GM12878 (cell line): ENCODE measurements at regions not wholly inside any gene's neighbourhood (a gene's known extent, or its start where the extent isn't known, plus 50 kb on each side); places are given as distances from the start of the nearest gene placed in this dataset.
A peak's percentile ranks its signal among the peaks of the same experiment; 100 is the strongest.

ENCODE experiments used
- ATAC-seq: fragments of 200-7000 bp; cut with Tn5 transposase; 3 replicates; pipeline ENCODE4 v1.9.1; 2020; ENCODE audit warnings: mild to moderate bottlenecking, moderate library complexity
- BruUV-seq: library from RNA; stranded (reverse); fragments of 400-500 nt; replicated peaks from 2 replicates; lab custom pipeline; 2021; lab: Mats Ljungman, UMichigan
- CTCF ChIA-PET: fragments of 300-600 bp; sonication (Branson Sonifier 250); formaldehyde crosslinking; extraction: SDS; loops from one replicate; lab custom pipeline; 2021; ENCODE audit warnings: inconsistent platforms; lab: Yijun Ruan, JAX
- POLR2A ChIA-PET: fragments of 350-600 bp; formaldehyde crosslinking; extraction: SDS; loops from one replicate; lab custom pipeline; 2021; ENCODE audit warnings: inconsistent platforms; lab: Charles Lee
- RAD21 ChIA-PET: fragments of 300-600 bp; sonication (Branson Sonifier 250); formaldehyde crosslinking; loops from one replicate; lab custom pipeline; 2023; ENCODE audit warnings: antibody characterized with exemption; ENCODE audit not compliant: unreplicated experiment; lab: Charles Lee
- SMC1A ChIA-PET: fragments of 300-600 bp; sonication (Branson Sonifier 250); formaldehyde crosslinking; loops from one replicate; lab custom pipeline; 2023; ENCODE audit not compliant: unreplicated experiment, uncharacterized antibody; lab: Charles Lee
- DNase-seq: peaks from one replicate; pipeline ENCODE4 v3.0.0-alpha.2; 2011; ENCODE audit warnings: low read depth, low spot score
- FAIRE-seq: peaks from 3 replicates; lab custom pipeline; 2011; peaks lifted over from hg19 to GRCh38; lab: Jason Lieb, UNC
- H2AFZ ChIP-seq: 2 replicates; pipeline ENCODE4 v1.6.0; 2011; ENCODE audit warnings: low read depth, low read length, control low read depth; ENCODE audit not compliant: control insufficient read depth
- H3K27ac ChIP-seq: 2 replicates; pipeline ENCODE4 v1.5.1; 2011; ENCODE audit warnings: control low read depth; ENCODE audit not compliant: control insufficient read depth, insufficient read depth
- H3K27me3 ChIP-seq, 2 experiments: replicated peaks in 1 of 2; 2 replicates each; pipeline versions ENCODE4 v1.6.0 to v1.6.1; 2011; ENCODE audit warnings: low read length in 1 of 2; ENCODE audit not compliant: control insufficient read depth in 2 of 2, insufficient read depth in 2 of 2
- H3K36me3 ChIP-seq, 2 experiments: 2 replicates each; pipeline ENCODE4 v1.5.1; 2011; ENCODE audit warnings: low read length in 1 of 2; ENCODE audit not compliant: control insufficient read depth in 2 of 2, insufficient read depth in 2 of 2
- H3K4me1 ChIP-seq: 2 replicates; pipeline ENCODE4 v1.6.1; 2011; ENCODE audit warnings: mild to moderate bottlenecking, low read length, moderate library complexity, mixed read lengths; ENCODE audit not compliant: control insufficient read depth, insufficient read depth
- H3K4me2 ChIP-seq: 2 replicates; pipeline ENCODE4 v1.6.0; 2011; ENCODE audit warnings: control low read depth; ENCODE audit not compliant: control insufficient read depth, insufficient read depth
- H3K4me3 ChIP-seq: fragments of 200-600 bp; sonication (generic); 2 replicates; pipeline ENCODE4 v1.5.1; 2016
- H3K79me2 ChIP-seq: 2 replicates; pipeline ENCODE4 v1.6.0; 2011; ENCODE audit warnings: low read length; ENCODE audit not compliant: control insufficient read depth, insufficient read depth
- H3K9ac ChIP-seq: 2 replicates; pipeline ENCODE4 v1.8.0; 2011; ENCODE audit warnings: low read length, control low read depth, mixed read lengths; ENCODE audit not compliant: control insufficient read depth, insufficient read depth
- H3K9me3 ChIP-seq: replicated peaks from 3 replicates; pipeline ENCODE4 v1.5.1; 2011; ENCODE audit warnings: mild to moderate bottlenecking, low read length; ENCODE audit not compliant: control insufficient read depth, insufficient read depth
- H4K20me1 ChIP-seq: 2 replicates; pipeline ENCODE4 v1.6.0; 2011; ENCODE audit not compliant: control insufficient read depth, insufficient read depth
- CEBPB ChIP-seq, 2 experiments: fragments of 150-350 bp in 1 of 2; IDR thresholded peaks; 2 replicates each; pipeline ENCODE4 v1.6.1; 2012 to 2014; ENCODE audit warnings: low read depth in 2 of 2, low read length in 2 of 2, borderline replicate concordance in 1 of 2, inconsistent platforms in 1 of 2
- CREM ChIP-seq: IDR thresholded peaks from 2 replicates; pipeline ENCODE4 v1.6.1; 2014; ENCODE audit warnings: antibody characterized with exemption, low read depth
- EED ChIP-seq: sonication (generic); IDR thresholded peaks from 2 replicates; pipeline ENCODE4 v1.6.1; 2016; ENCODE audit warnings: antibody characterized with exemption, low read depth
- FOXM1 ChIP-seq: IDR thresholded peaks from 2 replicates; pipeline ENCODE4 v1.6.1; 2012; ENCODE audit warnings: low read depth, mild to moderate bottlenecking, inconsistent platforms, low read length, moderate library complexity
- HCFC1 ChIP-seq: fragments of 150-350 bp; IDR thresholded peaks from 2 replicates; pipeline ENCODE4 v1.6.1; 2014; ENCODE audit warnings: low read length
- IKZF1 ChIP-seq: fragments of 450-650 bp; conservative IDR thresholded peaks from 2 replicates; pipeline ENCODE4 v1.6.1; 2017; ENCODE audit warnings: antibody characterized with exemption, mild to moderate bottlenecking
- JUNB ChIP-seq: IDR thresholded peaks from 2 replicates; pipeline ENCODE4 v1.6.1; 2016; ENCODE audit warnings: antibody characterized with exemption, mild to moderate bottlenecking
- MEF2B ChIP-seq: fragments of 450-650 bp; IDR thresholded peaks from 2 replicates; pipeline ENCODE4 v1.6.1; 2018; ENCODE audit warnings: mild to moderate bottlenecking, moderate library complexity; ENCODE audit not compliant: partially characterized antibody, poor library complexity, severe bottlenecking
- NBN ChIP-seq: fragments of 450-650 bp; IDR thresholded peaks from 2 replicates; pipeline ENCODE4 v1.6.1; 2016
- NR2F1 ChIP-seq: fragments of 450-650 bp; conservative IDR thresholded peaks from 2 replicates; pipeline ENCODE4 v1.6.1; 2017; ENCODE audit warnings: mild to moderate bottlenecking
- RAD21 ChIP-seq: IDR thresholded peaks from 2 replicates; pipeline ENCODE4 v1.6.1; 2011; ENCODE audit warnings: mild to moderate bottlenecking, low read depth, low read length, moderate library complexity; ENCODE audit not compliant: insufficient read depth
- SIN3A ChIP-seq: IDR thresholded peaks from 2 replicates; pipeline ENCODE4 v1.6.1; 2012; ENCODE audit warnings: low read depth, low read length, improper control_type of control experiment
- STAT3 ChIP-seq: IDR thresholded peaks from 2 replicates; pipeline ENCODE4 v1.6.1; 2011; ENCODE audit warnings: low read depth, low read length, improper control_type of control experiment
- WRNIP1 ChIP-seq: IDR thresholded peaks from 2 replicates; pipeline ENCODE4 v1.6.1; 2011; ENCODE audit warnings: low read depth, low read length, improper control_type of control experiment, borderline replicate concordance
- WGBS: methylation state at CpG from one replicate; pipeline ENCODE4 v1.1.6; 2016; ENCODE audit warnings: low lambda C conversion rate; ENCODE audit not compliant: insufficient replicate concordance, insufficient coverage; ENCODE audit errors: missing lambda C conversion rate; 5-methylcytosine and 5-hydroxymethylcytosine counted together
- in situ Hi-C: fragments of 300-500 bp; cut with MboI; formaldehyde crosslinking; loops from 9 replicates; pipeline ENCODE4 v1.14.3; 2018; ENCODE audit warnings: mixed read lengths
- intact Hi-C: fragments of 100-400 bp; cut with micrococcal nuclease; formaldehyde crosslinking; loops from one replicate; pipeline ENCODE4 v1.14.2; 2022; ENCODE audit not compliant: unreplicated experiment
- TF ChIP-seq, protein P1 (sequence below): IDR thresholded peaks from 2 replicates; pipeline ENCODE4 v1.6.1; 2012; ENCODE audit warnings: low read length, inconsistent platforms
- TF ChIP-seq, protein P2 (sequence below): fragments of 450-650 bp; IDR thresholded peaks from 2 replicates; pipeline ENCODE4 v1.6.1; 2017; ENCODE audit warnings: low read depth, mild to moderate bottlenecking, moderate library complexity
- TF ChIP-seq, protein P3 (sequence below): fragments of 450-650 bp; IDR thresholded peaks from 2 replicates; pipeline ENCODE4 v1.6.1; 2017; ENCODE audit warnings: borderline replicate concordance
- TF ChIP-seq, protein P4 (sequence below): IDR thresholded peaks from 2 replicates; pipeline ENCODE4 v1.6.1; 2011; ENCODE audit warnings: borderline replicate concordance, low read depth, mild to moderate bottlenecking, moderate library complexity, low read length; ENCODE audit not compliant: insufficient read depth, poor library complexity, severe bottlenecking

DNA sequence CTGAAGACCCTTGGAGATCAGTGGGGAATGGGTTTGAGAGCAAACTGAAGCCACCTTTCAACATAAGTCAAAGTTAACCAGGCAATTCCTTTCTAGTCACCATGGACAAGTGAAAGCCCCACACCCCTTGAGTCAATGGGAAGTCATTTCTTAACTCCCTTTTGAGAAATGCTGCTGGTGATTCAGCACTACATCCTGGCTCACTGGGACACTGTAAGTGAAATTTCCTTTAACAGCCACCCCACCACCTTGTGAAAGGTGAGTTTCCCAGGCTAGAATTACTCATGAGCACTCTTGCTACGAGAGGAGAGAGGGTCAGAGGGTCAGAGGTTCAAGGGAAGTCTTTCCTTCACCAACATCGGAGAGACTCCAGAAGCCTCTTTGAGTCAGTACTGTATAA is 93.3 kb upstream of the MARCKS start:
- ChIA-PET POLR2A (interaction anchor here (0.6 kb wide), 1 partner anchor 104 kb away, joined by 8 read pairs; no protein-coding TSS in a partner anchor), RAD21 (interaction anchor here (1.4 to 1.8 kb wide), 2 partner anchors 16 to 91 kb away, joined by 3 to 6 read pairs; no protein-coding TSS in a partner anchor), CTCF (interaction anchor here (0.7 to 1.8 kb wide), 3 partner anchors 10 to 457 kb away, joined by 3 to 4 read pairs (median 4); no protein-coding TSS in a partner anchor), SMC1A (interaction anchor here (0.7 to 1.3 kb wide), 7 partner anchors 22 to 313 kb away, joined by 3 to 4 read pairs (median 3); no protein-coding TSS in a partner anchor)
- ATAC-seq (peak; percentile 80), FAIRE-seq (no peak), DNase-seq (peak; percentile 72)
- no peaks in the 10 kb centered on the region for H3K79me2 ChIP-seq
- no peaks in the 10 kb centered on the region for H3K27me3 ChIP-seq
- peak overlapping the region; percentile 16 for H2AFZ ChIP-seq
- 0 out of 2 replicates have a peak overlapping the region, but pooled peaks have one; percentile 10 for H3K4me2 ChIP-seq
- H3K9ac ChIP-seq, result no peak overlapping the region
- H3K4me1 ChIP-seq, result peaks cover 18% of the 10 kb centered on the region
- no peak overlapping the region for H3K4me3 ChIP-seq
- H3K9me3 ChIP-seq, result no peaks in the 10 kb centered on the region
- intact Hi-C loops (loop anchor here (2.0 kb wide), 1 partner anchor 95 kb away; no protein-coding TSS in a partner anchor), in situ Hi-C loops (no loop called here)
- H3K36me3 ChIP-seq, result no peaks in the 10 kb centered on the region
- WGBS, result 0% methylated on average over 2 of the region's 2 CpGs
- H3K27ac ChIP-seq, result peak overlapping the region; percentile 69
- no TSS peak for BruUV-seq
- H4K20me1 ChIP-seq, result no peaks in the 10 kb centered on the region
- TF ChIP-seq NBN, result no peak
- TF ChIP-seq IKZF1, result peak; percentile 40
- TF ChIP-seq HCFC1, result no peak
- TF ChIP-seq, protein P1, sequence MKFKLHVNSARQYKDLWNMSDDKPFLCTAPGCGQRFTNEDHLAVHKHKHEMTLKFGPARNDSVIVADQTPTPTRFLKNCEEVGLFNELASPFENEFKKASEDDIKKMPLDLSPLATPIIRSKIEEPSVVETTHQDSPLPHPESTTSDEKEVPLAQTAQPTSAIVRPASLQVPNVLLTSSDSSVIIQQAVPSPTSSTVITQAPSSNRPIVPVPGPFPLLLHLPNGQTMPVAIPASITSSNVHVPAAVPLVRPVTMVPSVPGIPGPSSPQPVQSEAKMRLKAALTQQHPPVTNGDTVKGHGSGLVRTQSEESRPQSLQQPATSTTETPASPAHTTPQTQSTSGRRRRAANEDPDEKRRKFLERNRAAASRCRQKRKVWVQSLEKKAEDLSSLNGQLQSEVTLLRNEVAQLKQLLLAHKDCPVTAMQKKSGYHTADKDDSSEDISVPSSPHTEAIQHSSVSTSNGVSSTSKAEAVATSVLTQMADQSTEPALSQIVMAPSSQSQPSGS, result peak; percentile 79; the same call in 1 of the 2 replicates
- TF ChIP-seq RAD21, result 0 out of 2 replicates have a peak, but pooled peaks have one; percentile 0
- TF ChIP-seq SIN3A, result no peak
- no peak for TF ChIP-seq MEF2B
- peak; percentile 41 for TF ChIP-seq NR2F1
- TF ChIP-seq FOXM1, result peak; percentile 46; the same call in 1 of the 2 replicates
- TF ChIP-seq, protein P2, sequence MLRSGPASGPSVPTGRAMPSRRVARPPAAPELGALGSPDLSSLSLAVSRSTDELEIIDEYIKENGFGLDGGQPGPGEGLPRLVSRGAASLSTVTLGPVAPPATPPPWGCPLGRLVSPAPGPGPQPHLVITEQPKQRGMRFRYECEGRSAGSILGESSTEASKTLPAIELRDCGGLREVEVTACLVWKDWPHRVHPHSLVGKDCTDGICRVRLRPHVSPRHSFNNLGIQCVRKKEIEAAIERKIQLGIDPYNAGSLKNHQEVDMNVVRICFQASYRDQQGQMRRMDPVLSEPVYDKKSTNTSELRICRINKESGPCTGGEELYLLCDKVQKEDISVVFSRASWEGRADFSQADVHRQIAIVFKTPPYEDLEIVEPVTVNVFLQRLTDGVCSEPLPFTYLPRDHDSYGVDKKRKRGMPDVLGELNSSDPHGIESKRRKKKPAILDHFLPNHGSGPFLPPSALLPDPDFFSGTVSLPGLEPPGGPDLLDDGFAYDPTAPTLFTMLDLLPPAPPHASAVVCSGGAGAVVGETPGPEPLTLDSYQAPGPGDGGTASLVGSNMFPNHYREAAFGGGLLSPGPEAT, result no peak
- TF ChIP-seq, protein P3, sequence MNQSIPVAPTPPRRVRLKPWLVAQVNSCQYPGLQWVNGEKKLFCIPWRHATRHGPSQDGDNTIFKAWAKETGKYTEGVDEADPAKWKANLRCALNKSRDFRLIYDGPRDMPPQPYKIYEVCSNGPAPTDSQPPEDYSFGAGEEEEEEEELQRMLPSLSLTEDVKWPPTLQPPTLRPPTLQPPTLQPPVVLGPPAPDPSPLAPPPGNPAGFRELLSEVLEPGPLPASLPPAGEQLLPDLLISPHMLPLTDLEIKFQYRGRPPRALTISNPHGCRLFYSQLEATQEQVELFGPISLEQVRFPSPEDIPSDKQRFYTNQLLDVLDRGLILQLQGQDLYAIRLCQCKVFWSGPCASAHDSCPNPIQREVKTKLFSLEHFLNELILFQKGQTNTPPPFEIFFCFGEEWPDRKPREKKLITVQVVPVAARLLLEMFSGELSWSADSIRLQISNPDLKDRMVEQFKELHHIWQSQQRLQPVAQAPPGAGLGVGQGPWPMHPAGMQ, result no peak
- peak; percentile 87 for TF ChIP-seq EED
- no peak for TF ChIP-seq CEBPB (IDR thresholded peaks at IDR 0.05; ENCODE audit: borderline replicate concordance in 1 of 2, low read depth in 2 of 2, low read length in 2 of 2)
- peak; percentile 79 for TF ChIP-seq JUNB
- TF ChIP-seq, protein P4, sequence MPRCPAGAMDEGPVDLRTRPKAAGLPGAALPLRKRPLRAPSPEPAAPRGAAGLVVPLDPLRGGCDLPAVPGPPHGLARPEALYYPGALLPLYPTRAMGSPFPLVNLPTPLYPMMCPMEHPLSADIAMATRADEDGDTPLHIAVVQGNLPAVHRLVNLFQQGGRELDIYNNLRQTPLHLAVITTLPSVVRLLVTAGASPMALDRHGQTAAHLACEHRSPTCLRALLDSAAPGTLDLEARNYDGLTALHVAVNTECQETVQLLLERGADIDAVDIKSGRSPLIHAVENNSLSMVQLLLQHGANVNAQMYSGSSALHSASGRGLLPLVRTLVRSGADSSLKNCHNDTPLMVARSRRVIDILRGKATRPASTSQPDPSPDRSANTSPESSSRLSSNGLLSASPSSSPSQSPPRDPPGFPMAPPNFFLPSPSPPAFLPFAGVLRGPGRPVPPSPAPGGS, result peak; percentile 71
- 0 out of 2 replicates have a peak, but pooled peaks have one; percentile 10 for TF ChIP-seq STAT3
- TF ChIP-seq CREM, result peak; percentile 23; the same call in 1 of the 2 replicates
- TF ChIP-seq WRNIP1, result no peak
